ENCODE measurements at regions not wholly inside any gene's neighbourhood (a gene's known extent, or its start where the extent isn't known, plus 50 kb on each side); places are given as distances from the start of the nearest gene placed in this dataset.

DNA sequence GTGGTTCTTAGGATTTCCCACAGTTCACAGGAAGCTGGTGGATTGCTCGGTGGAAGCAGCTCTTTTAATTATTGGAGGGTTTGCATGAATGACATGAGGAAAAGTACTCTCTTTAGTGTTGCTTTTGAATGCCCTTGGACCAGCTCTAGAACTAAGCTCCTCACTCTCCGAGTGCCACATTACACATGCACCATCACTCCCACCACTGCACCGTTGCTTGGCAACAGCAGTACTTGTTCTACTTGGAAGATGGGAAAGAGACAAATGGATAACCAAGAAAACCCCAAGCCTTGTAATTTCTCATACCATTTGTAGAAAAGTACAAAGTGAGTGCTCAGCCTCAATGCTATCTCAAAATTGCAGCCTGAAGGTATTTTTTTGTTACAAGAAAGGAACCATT is 620.2 kb upstream of the BOD1L1 start:
- no peak for TF ChIP-seq EZH2phosphoT487 (IDR thresholded peaks at IDR 0.05; ENCODE audit: low read length)
- TF ChIP-seq, protein P1, sequence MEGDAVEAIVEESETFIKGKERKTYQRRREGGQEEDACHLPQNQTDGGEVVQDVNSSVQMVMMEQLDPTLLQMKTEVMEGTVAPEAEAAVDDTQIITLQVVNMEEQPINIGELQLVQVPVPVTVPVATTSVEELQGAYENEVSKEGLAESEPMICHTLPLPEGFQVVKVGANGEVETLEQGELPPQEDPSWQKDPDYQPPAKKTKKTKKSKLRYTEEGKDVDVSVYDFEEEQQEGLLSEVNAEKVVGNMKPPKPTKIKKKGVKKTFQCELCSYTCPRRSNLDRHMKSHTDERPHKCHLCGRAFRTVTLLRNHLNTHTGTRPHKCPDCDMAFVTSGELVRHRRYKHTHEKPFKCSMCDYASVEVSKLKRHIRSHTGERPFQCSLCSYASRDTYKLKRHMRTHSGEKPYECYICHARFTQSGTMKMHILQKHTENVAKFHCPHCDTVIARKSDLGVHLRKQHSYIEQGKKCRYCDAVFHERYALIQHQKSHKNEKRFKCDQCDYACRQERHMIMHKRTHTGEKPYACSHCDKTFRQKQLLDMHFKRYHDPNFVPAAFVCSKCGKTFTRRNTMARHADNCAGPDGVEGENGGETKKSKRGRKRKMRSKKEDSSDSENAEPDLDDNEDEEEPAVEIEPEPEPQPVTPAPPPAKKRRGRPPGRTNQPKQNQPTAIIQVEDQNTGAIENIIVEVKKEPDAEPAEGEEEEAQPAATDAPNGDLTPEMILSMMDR (IDR thresholded peaks at IDR 0.05; ENCODE audit: low read length), result no peak
- TF ChIP-seq EZH2 (optimal IDR thresholded peaks at IDR 0.05; ENCODE audit: low read depth, low read length), result no peak

Measured in MM.1S (cell line).